B cell (primary cell): ENCODE measurements at regions not wholly inside any gene's neighbourhood (a gene's known extent, or its start where the extent isn't known, plus 50 kb on each side); places are given as distances from the start of the nearest gene placed in this dataset.

Experiments used
- ATAC-seq: fragments of 200-7000 bp; cut with Tn5 transposase; one replicate; pipeline ENCODE4 v1.10.0; 2021; ENCODE audit warnings: low read depth, mild to moderate bottlenecking, moderate number of reproducible peaks, moderate library complexity
- CTCF ChIA-PET: fragments of 350-600 bp; sonication (Branson Sonifier 250); formaldehyde crosslinking; loops from one replicate; lab custom pipeline; 2021; ENCODE audit warnings: antibody characterized with exemption, inconsistent platforms; lab: Charles Lee
- POLR2A ChIA-PET: fragments of 350-600 bp; sonication (Branson Sonifier 250); formaldehyde crosslinking; loops from one replicate; lab custom pipeline; 2021; ENCODE audit warnings: antibody characterized with exemption; lab: Charles Lee
- DNase-seq: peaks from one replicate; pipeline ENCODE4 v3.0.0; 2013
- H2AFZ ChIP-seq: 2 replicates; pipeline ENCODE4 v1.6.1; 2012; ENCODE audit warnings: mild to moderate bottlenecking, low read depth, low read length; ENCODE audit not compliant: insufficient read depth, poor library complexity, severe bottlenecking
- H3K27ac ChIP-seq, 2 donors: 1 replicate in 1 of 2; 2 replicates in 1 of 2; pipeline ENCODE4 v1.5.1; 2012 to 2013; ENCODE audit warnings: low read length in 2 of 2, mild to moderate bottlenecking in 2 of 2, moderate library complexity in 1 of 2
- H3K27me3 ChIP-seq, 4 experiments: fragments of 200-600 bp in 1 of 4; sonication (generic) in 1 of 4; replicated peaks in 1 of 4; 1 replicate in 2 of 4; 2 replicates in 2 of 4; pipeline versions ENCODE4 v1.6.1 to v1.7.0; 2013 to 2016; ENCODE audit warnings: low read length in 3 of 4, mild to moderate bottlenecking in 2 of 4, mixed read lengths in 1 of 4, moderate library complexity in 1 of 4; ENCODE audit not compliant: insufficient read depth in 4 of 4, control insufficient read depth in 3 of 4; ENCODE audit errors: control extremely low read depth in 1 of 4
- H3K36me3 ChIP-seq, 2 experiments: replicated peaks in 1 of 2; 1 replicate in 1 of 2; 2 replicates in 1 of 2; pipeline versions ENCODE4 v1.6.1 to v1.7.1; 2013; ENCODE audit warnings: low read length in 1 of 2; ENCODE audit not compliant: insufficient read depth in 2 of 2, control insufficient read depth in 1 of 2; ENCODE audit errors: control extremely low read depth in 1 of 2, extremely low read depth in 1 of 2
- H3K4me1 ChIP-seq, 2 donors: fragments of 200-600 bp in 1 of 2; sonication (generic) in 1 of 2; 1 replicate in 1 of 2; 2 replicates in 1 of 2; pipeline versions ENCODE4 v1.5.1 to v1.6.1; 2013 to 2017; ENCODE audit warnings: low read length in 2 of 2; ENCODE audit not compliant: control insufficient read depth in 2 of 2, insufficient read depth in 2 of 2
- H3K4me2 ChIP-seq: replicated peaks from 2 replicates; pipeline ENCODE3; 2012; ENCODE audit warnings: mild to moderate bottlenecking, low read depth, low read length; ENCODE audit not compliant: poor library complexity, severe bottlenecking
- H3K4me3 ChIP-seq, 5 experiments: fragments of 200-600 bp in 1 of 5; sonication (generic) in 1 of 5; 1 replicate in 3 of 5; 2 replicates in 2 of 5; pipeline versions ENCODE4 v1.5.1 to v1.7.0; 2011 to 2016; ENCODE audit warnings: low read length in 4 of 5, mild to moderate bottlenecking in 4 of 5, low read depth in 2 of 5, control low read depth in 1 of 5, moderate library complexity in 1 of 5; ENCODE audit not compliant: insufficient read depth in 1 of 5; ENCODE audit errors: control extremely low read depth in 1 of 5, extremely low read depth in 1 of 5
- H3K79me2 ChIP-seq: fragments of 200-600 bp; sonication (generic); one replicate; pipeline ENCODE4 v1.6.0; 2016; ENCODE audit warnings: low read length; ENCODE audit not compliant: control insufficient read depth, insufficient read depth
- H3K9ac ChIP-seq: fragments of 200-600 bp; sonication (generic); 2 replicates; pipeline ENCODE4 v1.6.1; 2017; ENCODE audit warnings: mild to moderate bottlenecking, low read length, moderate library complexity
- H3K9me3 ChIP-seq, 3 donors: one replicate each; pipeline versions ENCODE4 v1.6.1 to v1.7.1; 2013; ENCODE audit warnings: low read length in 2 of 3; ENCODE audit not compliant: control insufficient read depth in 2 of 3, insufficient read depth in 1 of 3; ENCODE audit errors: control extremely low read depth in 1 of 3
- H4K20me1 ChIP-seq: 2 replicates; pipeline ENCODE4 v1.6.0; 2012; ENCODE audit warnings: mild to moderate bottlenecking, low read length; ENCODE audit not compliant: insufficient read depth, control insufficient read depth, poor library complexity, severe bottlenecking
- H3K27ac Mint-ChIP-seq: one replicate; pipeline ENCODE4 v1.8.0; 2021; ENCODE audit warnings: mixed read lengths
- H3K27me3 Mint-ChIP-seq: one replicate; pipeline ENCODE4 v1.8.0; 2021; ENCODE audit warnings: mixed read lengths
- H3K4me1 Mint-ChIP-seq: one replicate; pipeline ENCODE4 v1.8.0; 2021; ENCODE audit warnings: mixed read lengths
- H3K4me3 Mint-ChIP-seq: one replicate; pipeline ENCODE4 v1.8.0; 2021; ENCODE audit warnings: mixed read lengths
- H3K9me3 Mint-ChIP-seq: one replicate; pipeline ENCODE4 v1.8.0; 2022; ENCODE audit warnings: mixed read lengths; ENCODE audit not compliant: insufficient read depth
- CTCF ChIP-seq: fragments of 200-600 bp; IDR thresholded peaks from one replicate; pipeline ENCODE4 v1.8.0; 2022; ENCODE audit warnings: antibody characterized with exemption, mild to moderate bottlenecking
- EZH2 ChIP-seq: IDR thresholded peaks from 2 replicates; pipeline ENCODE4 v1.6.1; 2012; ENCODE audit warnings: borderline replicate concordance, low read depth, mild to moderate bottlenecking, moderate library complexity, low read length; ENCODE audit not compliant: insufficient read depth, poor library complexity, severe bottlenecking
- WGBS: methylation state at CpG from one replicate; pipeline ENCODE4 v1.1.5; 2013; ENCODE audit warnings: missing lambda C conversion rate; ENCODE audit not compliant: insufficient coverage; 5-methylcytosine and 5-hydroxymethylcytosine counted together
- intact Hi-C: fragments of 100-400 bp; cut with micrococcal nuclease; formaldehyde crosslinking; loops from one replicate; pipeline ENCODE4 v1.10.0; 2022

- intact Hi-C loops, result no loop called here
- no CpG with 5 or more reads among the region's 1 CpG for WGBS
- TF ChIP-seq CTCF (no peak), EZH2 (no peak)
These were observed 75.3 kb downstream of the OTOL1 start for GRCh38 chr3:161571951-161572350.

GRCh38 chr3:161573136-161573535, 76.5 kb downstream of the OTOL1 start:
- no peaks in the 10 kb centered on the region for H3K27me3 ChIP-seq
- DNase-seq (no peak), ATAC-seq (no peak)
- no peaks in the 10 kb centered on the region for H3K9me3 Mint-ChIP-seq
- no peaks in the 10 kb centered on the region for H3K4me1 Mint-ChIP-seq
- H3K36me3 ChIP-seq, result no peaks in the 10 kb centered on the region
- intact Hi-C loops, result no loop called here
- H3K4me2 ChIP-seq, result no peak overlapping the region
- no peak overlapping the region for H3K4me3 Mint-ChIP-seq
- no peak overlapping the region for H3K27ac Mint-ChIP-seq
- H3K79me2 ChIP-seq, result no peaks in the 10 kb centered on the region
- no peak overlapping the region for H2AFZ ChIP-seq
- CTCF ChIA-PET, result no interaction called here
- H3K27ac ChIP-seq, result no peak overlapping the region
- TF ChIP-seq EZH2 (no peak), CTCF (no peak)
- H3K4me1 ChIP-seq, result no peaks in the 10 kb centered on the region
- H3K9me3 ChIP-seq, result no peaks in the 10 kb centered on the region
- no CpG with 5 or more reads among the region's 1 CpG for WGBS
- H4K20me1 ChIP-seq, result no peaks in the 10 kb centered on the region
- POLR2A ChIA-PET, result no interaction called here
- no peak overlapping the region for H3K4me3 ChIP-seq
- H3K9ac ChIP-seq, result no peak overlapping the region
- no peaks in the 10 kb centered on the region for H3K27me3 Mint-ChIP-seq

More at GRCh38 chr3:161571951-161572350, 75.3 kb downstream of the OTOL1 start:
- no peaks in the 10 kb centered on the region for H3K27me3 ChIP-seq
- H3K36me3 ChIP-seq, result no peaks in the 10 kb centered on the region
- Mint-ChIP-seq H3K4me3 (no peak overlapping the region), H3K27me3 (no peaks in the 10 kb centered on the region), H3K9me3 (no peaks in the 10 kb centered on the region), H3K27ac (no peak overlapping the region), H3K4me1 (no peaks in the 10 kb centered on the region)
- no peak overlapping the region for H3K9ac ChIP-seq
- no peak overlapping the region for H3K27ac ChIP-seq
- no peak overlapping the region for H3K4me2 ChIP-seq
- H2AFZ ChIP-seq, result no peak overlapping the region
- DNase-seq (no peak), ATAC-seq (no peak)
- H3K79me2 ChIP-seq, result no peaks in the 10 kb centered on the region
- H3K4me3 ChIP-seq, result no peak overlapping the region
- H4K20me1 ChIP-seq, result no peaks in the 10 kb centered on the region
- ChIA-PET POLR2A (no interaction called here), CTCF (no interaction called here)
- H3K4me1 ChIP-seq, result no peaks in the 10 kb centered on the region
- H3K9me3 ChIP-seq, result no peaks in the 10 kb centered on the region
